GM18909 (cell line): ENCODE measurements at regions not wholly inside any gene's neighbourhood (a gene's known extent, or its start where the extent isn't known, plus 50 kb on each side); places are given as distances from the start of the nearest gene placed in this dataset.

Source experiments
- ATAC-seq: cut with Tn5 transposase; IDR thresholded peaks from one replicate; pipeline ENCODE4 v1.9.1; 2021; ENCODE audit warnings: mild to moderate bottlenecking; ENCODE audit not compliant: unreplicated experiment, poor library complexity

DNA sequence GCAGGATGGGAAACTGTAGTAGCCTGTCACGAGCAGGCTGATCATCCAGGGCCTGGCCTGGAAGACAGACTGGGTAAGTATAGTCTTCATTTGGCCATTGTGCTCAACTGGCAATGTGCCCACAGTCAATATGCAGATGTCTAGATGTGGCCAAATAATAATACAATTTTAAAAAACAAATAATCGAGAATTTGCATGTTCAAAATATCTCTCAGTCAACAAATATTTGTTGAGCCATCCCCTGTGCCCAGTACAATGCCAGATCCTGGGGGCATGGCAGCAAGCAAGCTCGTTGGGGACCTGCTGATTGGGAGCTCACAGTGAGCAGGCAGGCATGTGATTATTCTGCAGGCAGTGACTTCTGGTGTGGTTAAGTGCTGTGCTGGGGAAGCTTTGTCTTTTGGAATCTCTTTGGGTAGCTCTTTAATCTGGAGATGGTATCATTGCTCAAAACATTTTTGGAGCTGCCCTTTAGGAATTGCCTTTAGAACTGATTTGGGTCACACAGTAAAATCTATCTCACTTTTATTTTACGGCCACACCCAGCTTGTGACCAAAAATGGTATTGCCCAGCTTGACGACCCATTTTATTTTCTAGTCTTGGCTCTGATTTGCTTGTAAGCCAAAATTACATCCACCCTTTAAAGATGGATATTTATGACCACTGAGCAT lies 92.2 kb downstream of the PLCE1 start:
- no peak for ATAC-seq

DNA sequence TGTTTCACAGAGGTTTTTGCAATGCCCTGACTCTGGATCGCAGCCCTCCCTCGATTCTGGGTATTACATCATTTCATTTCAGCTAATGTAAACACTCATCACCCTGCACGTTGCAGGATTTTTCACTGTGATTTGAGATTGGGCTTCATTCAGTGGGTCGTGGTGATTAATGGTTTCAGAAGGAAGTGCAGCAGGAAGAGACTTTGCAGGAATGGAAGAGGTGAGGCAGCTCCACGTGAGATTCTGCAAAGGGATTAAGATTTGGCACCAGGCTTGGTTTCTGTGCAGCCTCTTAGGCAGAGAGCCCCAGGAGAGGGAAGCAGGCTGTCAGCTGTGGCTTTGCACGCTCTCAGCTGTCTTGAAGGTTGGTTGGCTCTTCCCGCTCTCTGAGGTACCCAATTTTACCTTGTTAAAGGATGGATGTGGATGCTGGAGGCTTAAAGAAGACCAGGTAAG lies 95.2 kb downstream of the PLCE1 start:
- ATAC-seq = no peak

DNA sequence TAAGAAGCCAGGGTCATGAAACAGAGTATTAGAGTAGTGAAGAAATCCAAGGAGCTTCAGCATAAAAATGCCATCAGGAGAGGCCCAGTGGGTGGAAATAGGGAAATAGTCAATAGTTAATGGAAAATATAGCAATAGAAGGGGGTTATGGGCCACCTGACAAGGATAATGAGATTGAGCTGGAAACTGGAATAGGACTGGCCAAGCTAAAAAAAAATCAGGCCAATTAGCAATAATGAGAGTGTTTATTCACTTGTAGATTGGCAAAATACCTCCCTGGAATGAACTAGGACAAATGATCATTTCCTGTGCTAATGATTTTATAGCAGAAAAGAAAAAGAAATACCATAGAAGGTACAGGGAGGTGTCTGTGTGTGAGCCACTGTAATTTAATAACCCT lies 97.9 kb downstream of the PLCE1 start:
- ATAC-seq = no peak

DNA sequence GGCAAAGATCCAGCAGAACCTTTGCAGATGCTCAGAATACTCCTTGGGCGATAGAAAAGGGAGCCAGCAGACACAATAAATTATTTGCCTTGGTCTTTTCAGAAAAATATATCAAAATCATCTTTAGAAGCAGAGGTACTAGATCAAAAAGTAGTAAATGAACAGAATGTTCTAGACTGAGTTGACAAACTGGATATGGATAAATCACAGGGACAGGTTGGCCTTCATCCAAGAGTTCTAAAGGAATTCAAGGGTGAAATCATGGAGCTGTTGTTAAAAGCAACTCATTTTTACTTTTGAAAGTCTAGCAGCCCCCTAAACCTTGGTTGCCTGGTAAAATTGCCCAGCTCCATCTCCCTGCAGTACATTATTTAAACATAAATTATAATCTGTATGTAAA lies 99.1 kb downstream of the PLCE1 start:
- no peak for ATAC-seq

DNA sequence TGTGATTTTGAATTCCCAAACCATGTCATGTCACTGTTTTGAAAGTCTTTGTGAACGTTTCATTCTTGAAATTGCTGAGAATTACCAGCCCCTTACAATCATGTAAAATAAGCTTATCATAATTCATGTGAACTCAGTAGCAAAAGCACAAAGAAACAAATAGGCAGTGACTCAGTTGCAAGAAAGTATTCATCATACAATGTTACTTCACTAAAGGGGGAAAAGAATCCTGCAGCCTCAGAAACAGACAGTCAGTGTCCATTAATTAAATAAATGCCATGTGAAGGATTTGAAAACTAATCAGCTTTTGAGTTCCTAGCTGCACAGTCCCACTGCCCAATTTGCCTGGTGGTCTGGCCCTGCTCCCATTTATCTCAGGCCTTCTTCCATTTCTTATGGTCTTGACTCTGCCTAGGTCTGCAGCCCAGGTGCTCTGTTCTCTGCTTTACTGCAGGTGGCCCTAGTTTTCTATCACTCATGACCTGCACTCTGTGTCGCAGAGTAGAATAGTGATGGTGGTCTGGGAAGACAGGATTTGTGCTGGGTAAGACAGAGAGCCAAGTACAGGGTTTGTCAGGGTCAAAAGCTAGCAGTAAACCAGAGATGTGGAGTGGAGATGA lies 99.7 kb downstream of the PLCE1 start:
- ATAC-seq = no peak

DNA sequence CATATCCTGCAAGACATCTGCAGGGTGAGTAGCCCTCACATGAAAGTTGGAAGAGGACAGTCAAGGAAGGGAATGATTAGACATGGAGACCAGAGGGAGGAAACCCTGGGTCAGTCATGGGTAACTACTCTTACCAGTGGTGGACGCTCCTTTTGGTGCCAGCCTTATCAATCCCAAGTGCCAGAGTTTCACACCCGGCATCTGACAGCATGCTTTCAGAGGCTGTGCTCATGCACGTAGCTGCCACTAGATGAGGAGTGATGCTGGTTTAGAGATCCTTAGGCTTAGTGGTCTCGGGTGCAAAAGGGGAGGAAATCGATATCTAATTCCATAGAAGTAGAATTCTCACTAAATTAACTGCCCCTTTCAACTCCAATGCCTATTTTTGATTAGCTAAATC lies 100.8 kb downstream of the PLCE1 start:
- no peak for ATAC-seq

DNA sequence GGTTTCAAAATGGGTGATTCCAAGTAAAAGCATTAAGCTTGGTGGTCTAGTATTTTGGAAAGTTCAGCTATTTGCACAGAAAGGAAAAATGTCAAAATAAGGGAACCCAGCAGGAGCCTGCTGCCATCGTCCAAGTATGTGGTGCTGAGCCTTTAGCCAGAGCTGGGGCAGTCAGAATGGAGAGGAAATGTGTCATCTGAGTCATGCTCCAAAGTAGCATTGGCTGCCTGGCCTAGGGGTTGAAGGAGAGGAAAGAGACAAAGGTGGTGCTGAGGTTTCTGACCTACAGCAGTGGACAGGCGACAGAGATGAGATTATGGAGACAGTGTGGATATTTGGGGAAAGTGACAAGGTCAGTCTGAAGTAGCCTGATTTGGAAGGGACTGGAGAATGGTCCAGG lies 103.9 kb downstream of the PLCE1 start:
- no peak for ATAC-seq

DNA sequence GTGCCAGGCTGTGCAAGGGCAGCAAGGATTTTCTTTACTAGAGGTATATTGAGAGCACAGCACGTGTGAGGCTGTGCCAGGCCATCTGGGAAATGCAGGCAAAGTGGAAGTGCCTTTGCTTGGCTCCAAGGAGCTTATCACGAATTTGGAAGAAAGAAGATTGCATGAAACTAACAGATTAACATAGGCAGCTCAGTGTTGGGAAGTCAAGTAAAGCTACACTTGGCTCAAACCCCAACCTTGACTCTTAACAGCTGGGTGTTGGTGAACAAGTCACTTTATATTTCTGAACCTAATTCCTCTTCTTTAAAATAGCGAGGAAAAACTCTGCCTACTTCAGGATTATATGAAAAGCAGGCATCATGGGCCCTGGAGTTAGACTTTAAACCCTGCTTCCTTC lies 105.2 kb downstream of the PLCE1 start:
- no peak for ATAC-seq

DNA sequence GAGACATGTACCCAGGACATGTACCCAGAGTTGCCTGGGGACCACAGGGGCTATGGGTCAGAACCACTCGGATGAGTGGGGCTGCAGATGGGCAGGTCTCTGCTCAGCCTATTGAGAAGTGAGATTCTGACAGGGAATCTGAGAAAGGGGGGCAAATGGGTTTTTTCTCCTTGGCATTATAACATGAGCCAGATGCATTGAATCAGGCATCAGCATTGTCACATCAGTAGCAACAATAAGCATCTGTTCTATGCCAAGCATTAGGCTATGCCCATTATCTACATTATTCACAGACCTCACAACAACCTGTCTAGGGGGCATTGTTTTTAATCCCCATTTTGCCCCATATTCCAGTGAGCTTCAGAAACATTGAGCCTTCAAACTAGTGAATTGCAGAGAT lies 108.2 kb downstream of the PLCE1 start:
- no peak for ATAC-seq

DNA sequence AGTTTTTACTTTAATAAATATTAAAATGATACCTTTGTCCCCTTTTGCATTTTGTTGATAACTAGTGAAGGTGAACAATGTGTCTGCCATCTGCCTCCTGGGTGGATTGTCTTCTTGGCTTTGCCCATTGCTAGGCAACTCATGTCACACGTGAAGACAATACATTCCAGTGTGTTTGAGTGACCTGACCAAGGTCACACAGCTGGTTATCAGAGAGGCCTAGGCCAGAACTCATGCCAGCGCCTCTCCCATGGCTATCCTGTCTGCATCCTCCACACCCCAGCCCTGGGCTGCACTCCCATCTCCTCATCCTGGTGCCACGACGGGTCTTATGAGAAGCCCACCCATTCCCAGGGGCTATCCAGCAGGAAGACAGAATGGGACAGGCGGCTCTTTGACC lies 108.7 kb downstream of the PLCE1 start:
- ATAC-seq = no peak

DNA sequence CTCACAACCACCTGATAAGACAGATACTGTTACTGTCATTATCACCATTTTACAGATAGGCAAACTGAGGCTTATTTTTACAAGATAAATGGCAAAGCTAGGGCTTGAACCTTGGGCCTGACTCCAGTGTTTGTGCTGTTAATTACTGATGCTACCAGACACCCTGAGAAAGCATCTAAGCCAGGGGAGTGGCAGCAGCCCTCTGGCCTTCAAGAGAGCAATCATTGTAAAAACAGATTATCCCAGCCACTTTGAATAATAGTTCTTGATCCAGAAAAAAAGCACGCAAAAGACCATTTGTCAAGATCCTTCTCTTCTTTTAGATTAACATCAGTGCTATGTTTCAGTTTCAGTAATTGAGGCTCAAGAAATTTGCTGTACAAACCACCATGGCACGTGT lies 109.5 kb downstream of the PLCE1 start:
- no peak for ATAC-seq

DNA sequence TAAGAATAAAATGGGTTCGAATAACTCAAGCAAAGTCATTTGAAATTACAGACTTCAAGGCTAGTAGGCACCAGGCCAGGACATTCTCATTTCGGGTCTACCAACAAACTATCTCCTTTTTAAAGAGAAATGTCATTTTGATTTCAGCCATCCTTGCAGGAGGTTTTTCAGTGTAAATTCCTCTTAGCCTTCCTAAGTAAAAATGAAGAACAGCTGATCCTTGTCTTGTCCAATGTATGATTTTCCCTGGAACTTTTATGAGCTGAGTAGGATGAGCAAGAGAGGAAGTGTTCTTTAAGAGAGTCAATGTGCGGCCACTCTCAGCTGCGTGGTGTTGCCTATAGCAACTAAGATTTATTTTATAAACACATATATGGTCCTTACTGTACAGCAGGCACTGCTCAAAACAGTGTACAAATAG lies 110.1 kb downstream of the PLCE1 start:
- no peak for ATAC-seq

DNA sequence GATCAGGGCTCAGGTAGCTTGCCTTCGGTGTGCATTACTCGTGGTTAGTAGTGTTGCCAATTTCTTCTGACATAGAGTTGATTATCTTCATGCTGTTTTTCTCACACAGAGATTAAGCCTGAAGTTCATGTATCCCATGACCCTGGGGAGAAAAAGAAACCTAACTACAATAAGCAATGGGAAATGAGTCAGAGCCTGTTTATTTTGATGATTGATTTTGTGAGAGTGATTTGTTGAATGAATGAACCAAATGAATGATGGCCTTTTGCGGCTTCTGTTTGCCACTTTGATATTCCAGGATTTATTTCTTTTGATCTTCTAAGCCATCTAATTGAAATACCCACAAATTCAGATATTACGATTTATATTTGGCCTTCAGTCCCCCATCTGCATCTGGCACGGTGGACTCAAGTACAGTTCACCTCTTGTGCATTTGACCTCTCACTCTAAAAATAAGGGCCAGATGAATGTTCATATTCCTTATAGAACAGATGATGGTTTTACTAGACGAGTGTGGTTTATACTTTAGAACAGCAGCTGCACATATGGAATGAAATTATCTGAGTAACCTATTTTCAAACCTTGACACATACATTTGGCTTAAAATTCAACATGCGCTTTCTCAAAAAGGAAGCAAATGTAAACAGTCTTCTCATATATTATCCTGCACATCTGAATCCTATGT lies 110.7 kb downstream of the PLCE1 start:
- ATAC-seq = no peak

DNA sequence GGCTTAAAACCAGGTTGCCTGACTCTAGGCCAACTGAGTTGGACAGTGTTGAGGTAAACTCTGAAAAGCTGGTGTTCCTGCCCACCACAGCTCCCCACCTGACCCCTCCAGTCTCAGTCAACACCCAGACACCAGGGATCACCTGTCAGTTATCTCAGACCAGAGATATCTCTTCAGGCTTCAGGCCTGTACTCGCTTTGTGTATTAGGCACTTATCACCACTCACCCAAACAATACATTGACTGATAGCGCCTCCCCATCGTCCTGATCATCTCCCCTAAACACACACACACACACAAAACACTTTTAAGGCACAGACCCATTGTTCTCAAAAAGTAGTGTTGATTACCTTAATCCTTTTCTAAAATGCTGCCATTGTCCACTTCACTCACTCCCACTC lies 111.5 kb downstream of the PLCE1 start:
- ATAC-seq = no peak

DNA sequence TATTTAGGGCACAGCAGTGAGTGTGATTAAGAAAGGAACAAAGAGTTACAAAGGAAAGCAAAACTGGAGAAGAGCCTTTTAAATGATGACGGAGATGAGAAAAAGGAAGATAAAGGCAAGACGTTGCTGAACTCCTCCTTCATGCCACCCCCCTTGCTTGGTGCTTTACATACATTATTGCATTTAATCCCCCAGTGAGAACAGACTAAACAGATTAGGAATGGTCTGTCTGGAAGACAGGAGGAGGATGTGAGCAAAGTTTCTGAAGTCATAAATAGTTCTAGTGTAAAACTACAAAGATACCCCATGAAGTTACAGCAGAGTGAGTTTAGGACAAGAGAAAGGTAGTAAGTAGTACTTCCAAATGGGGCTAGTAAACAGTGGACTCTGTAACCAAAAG lies 113.5 kb downstream of the PLCE1 start:
- no peak for ATAC-seq

DNA sequence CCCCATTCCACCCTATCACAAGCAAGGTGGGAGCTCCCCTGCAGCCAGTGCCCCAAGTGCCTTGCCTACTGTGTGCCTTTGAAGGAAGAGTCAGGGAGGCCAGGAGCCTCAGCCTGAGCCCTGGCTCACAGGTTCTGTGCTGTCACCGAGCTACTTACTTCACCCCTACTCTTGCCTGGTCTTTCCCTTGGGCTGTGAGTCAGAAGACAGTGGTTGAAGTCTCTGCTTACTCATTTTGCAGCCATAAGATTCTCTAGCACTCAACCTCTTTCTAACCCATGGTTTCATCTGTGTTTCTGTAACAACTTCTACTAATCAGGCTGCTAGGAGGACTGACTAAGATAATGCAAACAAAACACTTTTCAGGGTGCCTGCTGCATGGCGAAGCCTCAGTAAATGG lies 114.5 kb downstream of the PLCE1 start:
- no peak for ATAC-seq

DNA sequence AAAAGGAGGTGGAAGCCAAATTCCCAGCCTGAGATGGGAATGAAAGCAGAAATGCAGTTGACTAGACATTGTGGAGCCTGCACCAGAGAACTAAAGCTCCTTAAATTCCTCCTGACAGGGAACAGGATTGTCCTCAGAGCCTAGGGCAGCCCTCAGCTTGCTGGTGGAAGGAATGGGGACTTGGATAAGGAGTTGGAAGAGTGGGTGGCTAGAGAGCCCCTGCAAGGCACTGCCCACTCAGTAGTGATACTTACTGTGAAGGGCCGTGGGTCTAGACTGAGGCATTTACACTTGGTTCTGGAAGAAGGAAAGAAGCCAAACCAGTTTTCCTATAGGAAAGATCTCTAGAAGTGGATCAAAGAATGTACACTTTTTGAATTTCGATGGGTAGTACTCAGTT lies 117.6 kb downstream of the PLCE1 start:
- ATAC-seq = no peak

DNA sequence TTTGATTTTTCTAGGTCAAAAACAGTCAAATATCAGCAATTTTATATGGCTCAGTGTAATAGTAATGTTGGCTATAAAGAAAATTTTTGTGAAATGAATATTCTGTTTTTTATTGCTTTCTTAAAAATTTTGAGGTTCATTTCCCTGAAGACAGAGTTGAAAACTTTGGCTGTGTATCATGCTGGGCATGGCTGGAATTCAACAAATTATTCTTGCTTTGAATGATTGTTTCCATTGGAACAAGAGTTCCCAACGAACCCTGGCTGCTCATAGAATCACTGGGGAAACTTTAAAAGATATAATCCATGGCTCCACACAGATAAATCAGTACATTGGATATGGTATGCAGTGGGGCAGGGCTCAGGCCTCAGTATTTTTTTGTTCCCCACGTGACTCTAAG lies 118.6 kb downstream of the PLCE1 start:
- no peak for ATAC-seq

DNA sequence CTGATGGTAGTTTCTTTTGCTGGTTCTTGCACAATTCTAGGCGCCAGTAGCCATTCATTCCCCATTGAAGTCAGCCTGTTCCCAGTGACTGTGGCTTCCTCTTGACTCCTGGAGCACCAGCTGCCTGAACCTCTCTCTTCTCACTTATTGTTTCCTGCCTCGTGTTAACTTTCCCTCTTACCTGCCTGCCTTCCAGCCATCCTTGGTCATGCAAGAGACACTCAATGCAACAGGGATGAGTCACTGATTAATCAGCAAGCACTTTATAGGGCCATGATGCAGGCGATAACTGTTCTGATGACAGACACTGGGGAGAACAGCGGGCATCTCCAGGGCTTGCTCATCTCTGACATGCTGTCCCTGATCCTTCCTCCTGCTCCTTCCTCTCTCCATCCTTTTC lies 122.0 kb downstream of the PLCE1 start:
- no peak for ATAC-seq

DNA sequence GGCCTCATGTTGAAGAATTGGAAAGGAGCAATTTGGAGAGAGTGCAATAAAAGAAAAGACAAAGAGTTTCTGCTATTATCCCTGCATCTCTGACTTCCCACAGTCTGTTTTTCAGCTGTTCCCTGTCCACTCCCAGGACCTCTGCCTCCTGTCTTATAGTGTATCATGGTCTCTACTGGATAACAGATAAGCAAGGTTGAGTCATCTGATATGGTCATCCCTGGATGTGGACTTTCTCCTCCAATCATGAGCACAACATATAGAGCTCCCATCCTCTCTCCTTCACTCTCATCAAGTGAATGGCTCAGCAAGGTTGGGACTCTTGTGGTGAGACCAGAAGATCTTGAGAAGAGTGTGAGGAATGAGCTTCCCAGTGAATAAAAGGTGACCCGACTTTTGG lies 123.1 kb downstream of the PLCE1 start:
- ATAC-seq = no peak

DNA sequence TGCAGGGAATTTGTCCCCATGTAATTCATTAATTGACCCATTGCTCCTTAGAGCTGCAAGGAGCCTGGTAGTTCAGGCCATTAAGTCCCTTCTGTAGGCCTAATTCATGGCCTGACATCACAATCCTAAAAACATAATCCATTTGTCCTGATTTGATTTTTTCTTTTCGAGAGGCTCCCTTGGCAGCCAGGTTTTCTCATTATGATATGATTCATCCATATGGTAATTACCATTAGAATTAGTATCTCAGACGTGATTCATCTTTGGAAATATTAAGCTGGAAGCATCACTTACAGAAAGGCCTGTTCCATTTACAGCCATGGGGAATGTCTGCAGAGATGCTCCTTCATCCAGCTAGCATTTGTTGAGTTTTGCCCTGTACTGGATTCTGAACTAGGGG lies 128.5 kb downstream of the PLCE1 start:
- ATAC-seq = no peak
